ENCODE measurements at regions not wholly inside any gene's neighbourhood (a gene's known extent, or its start where the extent isn't known, plus 50 kb on each side); places are given as distances from the start of the nearest gene placed in this dataset.
"Not testable (repeated sequence)": the region's sequence is repeated elsewhere in the genome, so short reads cannot be mapped to it uniquely, and the experiment has no call there.

DNA sequence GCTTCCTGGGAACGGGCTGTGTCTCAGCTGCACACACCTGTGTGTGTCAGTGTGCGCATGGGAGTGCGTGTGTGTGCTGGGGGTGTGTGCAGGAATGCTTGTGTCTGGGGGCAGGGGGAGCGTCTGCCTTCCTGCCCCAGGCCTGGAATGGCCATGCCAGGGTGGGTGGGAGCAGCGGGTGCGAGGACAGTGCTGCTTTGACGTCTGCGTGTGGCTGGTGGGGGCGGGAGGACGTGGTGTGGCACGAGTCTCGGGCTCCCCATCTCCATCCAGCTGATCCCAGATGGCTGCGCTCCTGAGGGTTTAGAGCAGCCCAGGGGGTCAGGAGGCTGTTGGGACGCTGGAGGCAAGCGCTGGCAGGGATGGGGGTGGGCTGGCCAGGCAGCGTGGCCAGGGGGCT lies 80.6 kb downstream of the TMEM121 start:
- H3K4me3 ChIP-seq (ENCODE audit: low read length); H3K27me3 ChIP-seq (ENCODE audit: insufficient read depth, low read length); H3K9me3 ChIP-seq (ENCODE audit: low read depth, low read length); H3K4me1 ChIP-seq (ENCODE audit: insufficient read depth, low read length): not testable (repeated sequence)

DNA sequence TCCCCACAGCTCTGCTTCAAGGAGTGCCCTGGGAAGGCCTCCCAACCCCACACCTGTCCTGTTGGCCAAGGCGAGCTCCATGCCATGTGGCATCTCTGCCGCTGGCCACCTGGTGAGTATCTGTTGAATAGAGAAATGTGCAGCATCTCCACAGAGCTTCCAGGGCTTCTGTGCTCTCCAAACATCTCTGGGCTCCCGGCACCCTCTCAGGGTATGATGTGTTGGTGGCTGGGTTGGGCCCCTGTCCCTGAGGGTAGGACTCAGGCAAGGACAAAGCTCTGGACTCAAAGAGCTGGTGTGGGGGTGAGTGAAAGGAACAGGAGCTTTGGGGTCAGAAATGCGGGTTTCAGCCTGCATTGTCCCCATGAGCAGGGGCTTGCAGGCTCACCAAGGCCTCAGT lies 88.6 kb downstream of the TMEM121 start:
- not testable (repeated sequence) for H3K4me3 ChIP-seq (ENCODE audit: low read length); H3K9me3 ChIP-seq (ENCODE audit: low read depth, low read length); H3K27me3 ChIP-seq (ENCODE audit: insufficient read depth, low read length); H3K4me1 ChIP-seq (ENCODE audit: insufficient read depth, low read length)

DNA sequence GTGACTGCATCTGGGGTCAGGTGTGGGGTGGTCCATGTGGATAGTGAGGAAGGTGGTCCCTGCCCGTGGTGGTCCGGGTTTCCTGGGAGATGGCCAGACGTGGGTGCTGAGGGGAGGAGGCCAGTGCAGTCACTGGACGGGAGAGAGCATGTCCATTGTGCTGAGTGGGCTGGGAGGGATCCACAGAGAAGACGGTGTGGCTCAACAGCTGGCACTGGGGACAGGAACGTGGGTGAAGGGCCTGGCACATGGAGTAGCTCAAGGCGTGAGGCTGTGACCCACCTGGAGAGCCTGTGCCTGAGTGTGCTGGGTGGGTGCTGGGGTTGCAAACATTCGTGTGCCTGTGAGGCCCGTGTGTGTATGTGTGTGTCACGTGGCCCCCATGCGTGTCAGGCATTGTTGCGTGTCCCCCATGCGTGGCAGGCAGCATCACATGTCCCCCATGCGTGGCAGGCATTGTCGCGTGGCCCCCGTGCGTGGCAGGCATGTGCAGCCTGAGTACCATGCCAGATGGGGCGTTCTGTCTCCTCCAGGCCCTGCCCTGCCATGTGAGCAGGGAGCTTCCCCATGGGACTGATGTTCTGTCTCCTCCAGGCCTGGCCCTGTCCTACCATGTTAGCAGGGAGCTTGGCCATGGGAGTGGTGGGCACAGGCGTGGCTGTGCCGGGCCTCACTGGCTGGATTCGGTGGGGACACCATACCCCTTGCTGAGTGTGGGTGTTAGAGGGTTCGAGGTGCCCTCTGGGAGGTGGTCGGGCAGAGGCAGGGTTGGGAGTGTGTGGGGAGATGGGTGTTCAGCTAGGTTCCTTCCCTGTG lies 89.8 kb downstream of the TMEM121 start:
- H3K4me3 ChIP-seq (ENCODE audit: low read length); H3K27me3 ChIP-seq (ENCODE audit: insufficient read depth, low read length); H3K4me1 ChIP-seq (ENCODE audit: insufficient read depth, low read length); H3K9me3 ChIP-seq (ENCODE audit: low read depth, low read length): not testable (repeated sequence)

DNA sequence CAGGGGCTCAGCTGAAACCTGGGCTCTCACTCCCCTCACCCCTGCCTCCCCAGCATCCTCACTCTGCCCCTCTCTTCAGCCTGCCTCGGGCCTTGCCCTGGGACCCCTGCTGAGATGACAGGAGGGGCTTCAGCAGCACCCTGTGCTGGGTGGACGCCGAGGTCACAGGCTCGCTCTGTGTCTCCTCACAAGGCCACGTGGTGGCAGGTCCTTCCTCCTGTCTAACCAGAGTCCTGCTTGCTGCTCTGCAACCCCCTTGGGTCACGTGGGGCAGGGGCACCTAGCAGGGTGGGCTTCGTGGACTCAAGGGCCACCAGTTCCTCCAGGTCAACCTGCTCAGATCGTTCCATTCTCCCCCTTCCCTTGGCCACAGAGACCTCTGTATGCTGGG lies 90.4 kb downstream of the TMEM121 start:
- Histone ChIP-seq H3K4me1 (ENCODE audit: insufficient read depth, low read length) (no peaks in the 10 kb centered on the region), H3K9me3 (ENCODE audit: low read depth, low read length) (no peaks in the 10 kb centered on the region), H3K27me3 (ENCODE audit: insufficient read depth, low read length) (no peaks in the 10 kb centered on the region), H3K4me3 (ENCODE audit: low read length) (no peak overlapping the region)

DNA sequence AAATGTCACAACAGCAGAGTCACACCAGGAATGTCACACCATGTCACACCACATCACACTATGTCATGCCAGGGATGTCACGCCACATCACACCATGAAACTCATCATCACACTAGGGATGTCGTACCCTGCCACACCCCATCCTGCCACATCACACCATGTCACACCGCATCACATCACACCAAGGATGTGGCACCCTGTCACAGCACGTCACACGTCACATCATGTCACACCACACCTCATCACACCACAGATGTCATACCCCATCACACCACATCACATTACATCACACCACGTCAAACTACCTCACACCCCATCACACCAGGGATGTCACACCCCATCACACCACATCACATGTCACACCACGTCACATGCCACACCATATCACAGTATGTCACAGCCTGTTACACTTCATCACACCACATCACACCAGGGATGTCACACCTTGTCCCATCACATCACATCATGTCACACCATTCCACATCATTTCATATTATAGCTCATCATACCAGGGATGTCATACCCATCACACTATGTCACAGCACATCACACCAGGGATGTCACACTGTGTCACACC lies 90.9 kb downstream of the TMEM121 start:
- Histone ChIP-seq H3K9me3 (ENCODE audit: low read depth, low read length) (no peaks in the 10 kb centered on the region), H3K27me3 (ENCODE audit: insufficient read depth, low read length) (no peaks in the 10 kb centered on the region), H3K4me1 (ENCODE audit: insufficient read depth, low read length) (no peaks in the 10 kb centered on the region), H3K4me3 (ENCODE audit: low read length) (no peak overlapping the region)

DNA sequence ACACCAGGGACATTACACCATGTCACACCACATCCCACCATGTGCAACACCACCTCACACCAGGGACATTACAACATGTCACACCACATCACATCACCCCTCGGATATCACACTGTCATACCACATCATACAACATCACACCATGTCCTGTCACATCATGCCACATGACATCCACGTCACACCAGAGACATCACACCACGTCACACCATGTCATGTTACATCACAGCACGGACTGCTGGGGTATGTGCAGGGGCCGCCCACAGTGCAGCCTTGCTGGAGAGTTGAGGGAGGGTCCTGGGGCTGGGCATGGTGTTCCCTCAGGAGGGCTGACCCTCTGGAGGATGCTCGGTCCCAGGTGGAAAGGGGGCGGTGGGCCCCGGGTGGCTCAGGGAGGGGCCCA lies 91.4 kb downstream of the TMEM121 start:
- not testable (repeated sequence) for H3K9me3 ChIP-seq (ENCODE audit: low read depth, low read length); H3K27me3 ChIP-seq (ENCODE audit: insufficient read depth, low read length); H3K4me1 ChIP-seq (ENCODE audit: insufficient read depth, low read length); H3K4me3 ChIP-seq (ENCODE audit: low read length)

DNA sequence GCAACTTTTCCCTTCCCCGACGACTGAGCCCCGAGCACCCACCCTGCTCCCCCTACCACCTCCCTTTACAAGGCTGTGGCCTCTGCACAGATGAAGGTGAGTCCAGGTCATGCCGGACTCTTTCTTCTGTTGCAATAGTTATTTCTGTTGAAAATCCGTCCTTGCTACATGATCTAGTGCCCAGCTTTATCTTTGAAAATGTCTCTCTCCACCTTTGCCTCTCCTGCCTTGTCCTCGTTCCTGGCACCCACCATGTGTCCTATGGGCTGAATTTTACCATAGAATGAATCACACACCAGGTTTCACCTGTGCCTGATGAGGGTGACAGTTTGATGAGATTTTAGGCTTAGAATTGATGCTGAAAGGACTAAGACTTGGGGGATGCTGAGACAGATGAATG lies 92.9 kb downstream of the TMEM121 start:
- not testable (repeated sequence) for H3K4me3 ChIP-seq (ENCODE audit: low read length); H3K4me1 ChIP-seq (ENCODE audit: insufficient read depth, low read length); H3K9me3 ChIP-seq (ENCODE audit: low read depth, low read length); H3K27me3 ChIP-seq (ENCODE audit: insufficient read depth, low read length)

DNA sequence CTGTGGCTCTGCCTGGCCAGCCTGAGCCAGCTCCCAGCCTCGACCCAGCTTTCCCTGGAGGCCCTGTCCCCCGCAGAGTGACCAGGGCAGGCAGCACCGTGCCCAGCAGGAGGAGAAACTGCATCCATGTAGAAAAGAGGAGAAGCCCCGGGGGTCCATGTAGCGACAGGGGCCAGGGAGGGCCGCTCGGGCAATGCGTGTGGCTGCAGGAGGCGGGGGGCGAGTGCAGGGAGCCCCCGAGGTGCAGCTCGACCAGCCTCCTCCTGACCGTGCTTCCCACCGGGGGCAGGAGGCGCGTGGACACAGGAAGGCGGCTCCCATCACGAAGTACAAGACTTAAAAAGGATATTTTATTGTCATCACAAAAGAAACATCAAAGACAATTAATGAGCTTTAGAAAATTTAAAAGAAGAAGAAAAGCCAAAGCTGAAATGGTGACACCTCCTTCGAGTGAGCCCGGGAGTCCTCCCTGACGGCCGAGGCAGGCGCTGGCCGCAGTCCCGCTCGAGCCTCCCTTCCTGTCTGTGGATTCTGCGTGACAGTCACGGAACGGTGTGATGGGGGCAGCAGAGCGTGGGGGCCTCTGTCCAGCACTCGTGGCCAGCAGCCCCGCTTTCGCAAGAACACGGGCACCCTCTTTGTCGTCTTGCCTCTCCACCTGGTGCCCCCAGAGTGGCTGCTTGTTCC lies 93.9 kb downstream of the TMEM121 start:
- H3K27me3 ChIP-seq (ENCODE audit: insufficient read depth, low read length); H3K4me3 ChIP-seq (ENCODE audit: low read length); H3K4me1 ChIP-seq (ENCODE audit: insufficient read depth, low read length); H3K9me3 ChIP-seq (ENCODE audit: low read depth, low read length): not testable (repeated sequence)

DNA sequence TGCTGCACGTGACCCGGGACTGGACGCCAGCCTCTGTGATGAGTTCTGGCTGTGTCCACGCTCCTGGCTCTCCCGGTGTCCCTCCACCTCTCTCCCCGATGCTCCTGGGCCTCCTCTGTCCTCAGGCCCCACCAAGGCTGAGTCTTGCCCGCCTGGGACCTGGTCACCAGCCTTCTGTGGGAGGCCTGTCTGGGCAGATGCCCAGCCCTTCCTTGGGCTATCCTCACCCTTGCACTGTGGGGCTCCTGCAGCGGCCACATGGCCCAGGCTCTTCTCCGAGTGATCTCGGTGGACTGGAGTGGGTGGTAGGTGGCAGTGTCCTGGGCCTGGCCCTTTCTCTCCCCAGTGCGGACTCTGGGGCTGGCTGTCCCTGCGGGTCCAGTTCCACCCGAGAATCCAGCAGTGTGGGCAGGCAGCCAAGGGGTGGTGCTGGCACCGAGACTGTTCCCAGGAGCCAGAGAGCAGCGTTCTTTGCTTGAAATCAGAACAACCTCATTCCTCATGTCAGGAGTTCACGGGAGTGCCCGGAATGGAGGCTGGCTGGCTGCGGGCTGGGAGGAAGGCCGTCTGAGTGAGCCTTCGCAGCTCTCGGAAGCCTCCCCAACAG lies 94.6 kb downstream of the TMEM121 start:
- not testable (repeated sequence) for H3K4me3 ChIP-seq (ENCODE audit: low read length); H3K4me1 ChIP-seq (ENCODE audit: insufficient read depth, low read length); H3K9me3 ChIP-seq (ENCODE audit: low read depth, low read length); H3K27me3 ChIP-seq (ENCODE audit: insufficient read depth, low read length)

DNA sequence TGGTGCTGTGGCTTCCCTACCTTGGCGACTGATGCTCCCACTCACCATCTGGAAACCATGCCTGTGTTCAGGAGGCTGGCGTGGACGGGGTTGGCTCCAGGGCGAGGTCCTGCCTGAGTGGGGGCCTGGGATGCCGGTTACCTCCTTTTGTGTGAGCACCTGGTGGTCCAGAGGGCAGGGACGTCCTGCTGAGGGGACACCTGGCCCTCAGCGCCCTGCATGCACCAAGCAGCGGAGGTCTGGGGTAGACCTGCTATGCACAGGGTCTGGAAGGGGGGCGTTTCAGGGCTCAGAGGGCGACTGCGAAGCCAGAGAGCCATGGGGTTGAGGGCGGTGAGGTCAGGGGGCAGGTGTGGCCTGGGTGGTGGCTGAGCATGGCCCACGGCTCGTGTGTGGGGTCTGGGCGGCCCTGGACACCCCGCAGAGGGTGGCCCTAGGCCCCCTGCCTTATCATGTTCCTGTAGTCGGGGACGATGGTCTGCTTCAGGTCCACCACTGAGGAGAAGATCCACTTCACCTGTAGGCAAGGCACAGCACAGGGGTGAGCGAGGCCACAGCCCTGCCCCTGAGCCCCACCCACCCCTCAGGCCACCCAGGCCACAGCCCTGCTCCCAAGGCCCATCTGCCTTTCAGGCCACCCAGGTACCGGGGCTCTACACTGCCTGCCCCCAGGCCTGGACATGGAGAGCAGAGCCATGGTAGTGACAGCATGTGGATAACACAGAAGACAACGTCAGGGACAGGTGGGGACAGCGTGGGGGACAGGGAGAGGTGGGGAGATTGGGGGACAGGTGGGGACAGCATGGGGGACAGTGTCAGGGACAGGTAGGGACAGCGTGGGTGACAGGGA lies 95.3 kb downstream of the TMEM121 start:
- not testable (repeated sequence) for H3K27me3 ChIP-seq (ENCODE audit: insufficient read depth, low read length); H3K4me3 ChIP-seq (ENCODE audit: low read length); H3K4me1 ChIP-seq (ENCODE audit: insufficient read depth, low read length); H3K9me3 ChIP-seq (ENCODE audit: low read depth, low read length)

DNA sequence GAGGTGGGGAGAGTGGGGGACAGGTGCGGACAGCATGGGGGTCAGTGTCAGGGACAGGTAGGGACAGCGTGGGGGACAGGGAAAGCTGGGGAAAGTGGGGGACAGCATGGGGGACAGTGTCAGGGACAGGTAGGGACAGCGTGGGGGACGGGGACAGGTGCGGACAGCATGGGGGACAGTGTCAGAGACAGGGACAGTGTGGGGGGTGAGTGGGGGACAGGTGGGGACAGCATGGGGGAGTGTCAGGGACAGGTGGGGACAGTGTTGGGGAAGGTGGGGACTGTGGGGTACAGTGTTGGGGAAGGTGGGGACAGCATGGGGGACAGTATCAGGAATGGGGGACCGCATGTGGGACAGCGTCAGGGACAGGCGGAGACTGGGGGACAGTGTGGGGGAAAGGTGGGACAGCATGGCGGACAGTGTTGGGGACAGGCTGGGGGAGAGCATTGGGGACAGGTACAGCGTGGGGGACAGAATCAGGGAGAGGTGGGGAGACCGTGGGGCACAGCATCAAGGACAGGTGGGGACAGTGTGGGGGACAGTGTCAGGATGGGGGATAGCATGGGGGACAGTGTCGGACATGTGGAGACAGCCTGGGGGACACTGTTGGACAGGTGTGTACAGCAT lies 96.1 kb downstream of the TMEM121 start:
- H3K9me3 ChIP-seq (ENCODE audit: low read depth, low read length), result no peaks in the 10 kb centered on the region
- no peak overlapping the region for H3K4me3 ChIP-seq (ENCODE audit: low read length)
- no peaks in the 10 kb centered on the region for H3K27me3 ChIP-seq (ENCODE audit: insufficient read depth, low read length)
- no peaks in the 10 kb centered on the region for H3K4me1 ChIP-seq (ENCODE audit: insufficient read depth, low read length)

DNA sequence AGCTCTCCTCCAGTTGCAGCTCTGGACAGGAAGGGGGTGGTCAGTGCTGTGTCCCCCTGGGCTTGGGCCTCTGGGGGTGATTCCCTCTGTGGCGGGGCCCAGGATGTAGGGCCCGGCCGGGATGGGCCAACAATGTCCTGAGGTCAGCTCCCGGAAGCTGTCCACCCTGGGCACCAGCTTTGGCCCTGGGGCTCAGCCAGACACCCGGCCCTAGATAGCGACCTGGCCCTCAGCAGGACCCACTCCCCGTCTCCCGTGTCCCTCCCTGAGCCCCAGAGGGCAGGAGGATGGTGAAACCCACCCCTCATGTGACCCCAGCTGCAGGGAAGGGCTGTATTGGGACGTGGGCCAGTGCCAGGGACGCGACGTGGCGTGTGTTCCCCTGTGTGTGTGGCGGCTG lies 96.8 kb downstream of the TMEM121 start:
- H3K27me3 ChIP-seq (ENCODE audit: insufficient read depth, low read length); H3K4me3 ChIP-seq (ENCODE audit: low read length); H3K9me3 ChIP-seq (ENCODE audit: low read depth, low read length); H3K4me1 ChIP-seq (ENCODE audit: insufficient read depth, low read length): not testable (repeated sequence)

DNA sequence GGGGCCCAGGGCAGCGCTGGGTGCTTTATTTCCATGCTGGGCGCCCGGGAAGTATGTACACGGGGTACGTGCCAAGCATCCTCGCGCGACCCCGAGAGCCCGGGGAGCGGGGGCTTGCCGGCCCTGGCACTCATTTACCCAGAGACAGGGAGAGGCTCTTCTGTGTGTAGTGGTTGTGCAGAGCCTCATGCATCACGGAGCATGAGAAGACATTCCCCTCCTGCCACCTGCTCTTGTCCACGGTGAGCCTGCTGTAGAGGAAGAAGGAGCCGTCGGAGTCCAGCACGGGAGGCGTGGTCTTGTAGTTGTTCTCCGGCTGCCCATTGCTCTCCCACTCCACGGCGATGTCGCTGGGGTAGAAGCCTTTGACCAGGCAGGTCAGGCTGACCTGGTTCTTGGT lies 98.0 kb downstream of the TMEM121 start:
- not testable (repeated sequence) for H3K4me3 ChIP-seq (ENCODE audit: low read length); H3K4me1 ChIP-seq (ENCODE audit: insufficient read depth, low read length); H3K9me3 ChIP-seq (ENCODE audit: low read depth, low read length); H3K27me3 ChIP-seq (ENCODE audit: insufficient read depth, low read length)

DNA sequence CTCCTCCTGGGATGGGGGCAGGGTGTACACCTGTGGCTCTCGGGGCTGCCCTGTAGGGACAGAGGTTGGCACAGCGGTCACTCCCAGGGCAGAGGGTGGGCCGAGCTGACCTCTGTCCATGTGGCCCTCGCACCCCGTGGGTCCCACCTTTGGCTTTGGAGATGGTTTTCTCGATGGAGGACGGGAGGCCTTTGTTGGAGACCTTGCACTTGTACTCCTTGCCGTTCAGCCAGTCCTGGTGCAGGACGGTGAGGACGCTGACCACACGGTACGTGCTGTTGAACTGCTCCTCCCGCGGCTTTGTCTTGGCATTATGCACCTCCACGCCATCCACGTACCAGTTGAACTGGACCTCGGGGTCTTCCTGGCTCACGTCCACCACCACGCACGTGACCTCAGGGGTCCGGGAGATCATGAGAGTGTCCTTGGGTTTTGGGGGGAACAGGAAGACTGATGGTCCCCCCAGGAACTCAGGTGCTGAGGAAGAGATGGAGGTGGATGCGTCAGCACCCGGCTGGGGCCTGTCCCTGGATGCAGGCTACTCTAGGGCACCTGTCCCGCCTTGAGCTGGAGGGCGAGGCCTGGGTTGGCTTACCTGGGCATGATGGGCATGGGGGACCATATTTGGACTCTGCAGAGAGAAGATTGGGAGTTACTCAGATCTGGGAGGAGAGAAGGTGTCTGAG lies 98.5 kb downstream of the TMEM121 start:
- H3K9me3 ChIP-seq (ENCODE audit: low read depth, low read length), result not testable (repeated sequence)

More for the DNA sequence above, 98.5 kb downstream of the TMEM121 start:
- H3K4me3 ChIP-seq (ENCODE audit: low read length); H3K27me3 ChIP-seq (ENCODE audit: insufficient read depth, low read length); H3K4me1 ChIP-seq (ENCODE audit: insufficient read depth, low read length): not testable (repeated sequence)

Measured in mononuclear cell (primary cell).